ENCODE measurements at regions not wholly inside any gene's neighbourhood (a gene's known extent, or its start where the extent isn't known, plus 50 kb on each side); places are given as distances from the start of the nearest gene placed in this dataset.
"Not testable (repeated sequence)": the region's sequence is repeated elsewhere in the genome, so short reads cannot be mapped to it uniquely, and the experiment has no call there.

DNA sequence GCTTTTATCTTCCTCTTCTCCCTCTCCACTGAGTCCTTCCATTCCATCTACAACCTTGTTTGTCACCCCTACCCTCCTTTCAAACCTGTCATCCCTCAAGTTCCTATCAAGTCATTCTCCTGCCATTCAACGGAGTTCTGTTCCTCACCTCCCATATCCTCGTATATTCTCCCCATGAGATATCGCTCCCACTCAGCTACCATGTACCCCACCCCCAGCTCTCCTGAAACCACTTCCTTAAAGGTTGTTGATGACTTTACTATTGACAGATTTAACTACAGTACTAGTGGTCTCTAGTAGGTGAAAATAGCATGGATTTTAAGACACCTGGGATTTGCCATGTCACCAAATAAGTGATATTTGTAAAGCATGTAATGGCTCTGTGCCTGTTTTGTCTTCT is 107.4 kb upstream of the BARHL2 start:
- no peak for DNase-seq (ENCODE audit: low read depth)

DNA sequence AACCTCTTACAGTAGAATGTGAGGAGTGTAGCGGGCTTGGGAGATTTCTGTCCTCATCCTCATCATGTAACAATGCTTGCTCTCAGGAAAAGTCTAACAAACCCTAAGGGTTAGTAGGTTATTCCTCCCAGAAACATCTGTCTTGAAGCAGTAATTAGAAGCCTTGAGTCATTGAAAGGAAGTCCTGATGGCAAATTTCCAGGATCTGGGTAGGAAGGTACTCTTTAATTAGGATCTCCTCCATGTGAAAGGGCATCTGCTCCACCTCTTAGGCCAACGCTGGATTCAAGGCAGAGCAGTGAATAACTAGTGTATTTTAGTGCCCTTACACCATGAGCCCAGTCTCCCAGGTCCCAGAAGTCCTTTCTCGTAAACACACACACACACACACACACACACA is 106.6 kb upstream of the BARHL2 start:
- no peak for DNase-seq (ENCODE audit: low read depth)

DNA sequence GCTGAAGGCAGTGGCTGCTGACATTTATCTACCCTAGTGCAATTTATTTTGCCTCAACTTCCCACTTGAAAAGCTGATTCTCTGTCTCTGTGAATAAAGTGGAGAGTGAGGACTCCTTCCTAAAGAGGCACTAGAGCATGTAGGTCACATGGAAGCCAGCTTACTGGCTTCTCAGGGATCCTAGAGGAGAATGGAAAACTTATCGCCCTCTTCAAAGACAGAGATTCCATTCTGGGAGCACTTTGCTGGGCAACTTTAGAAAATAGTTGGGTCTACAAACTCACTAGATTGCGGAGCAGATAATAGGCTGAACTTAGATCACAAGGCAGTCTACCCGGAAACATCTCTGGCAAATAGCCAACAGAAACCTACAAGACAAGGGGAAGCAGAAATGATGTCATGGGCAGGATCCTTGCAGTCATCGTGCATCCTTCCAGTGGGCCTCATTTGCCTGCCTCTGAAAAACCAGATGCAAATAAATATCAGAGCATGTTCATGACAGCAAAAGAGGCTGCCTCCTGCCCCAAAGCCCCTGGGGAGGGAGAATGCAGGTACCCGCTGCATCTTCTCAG is 104.8 kb upstream of the BARHL2 start:
- DNase-seq (ENCODE audit: low read depth): no peak

- DNase-seq (ENCODE audit: low read depth): no peak
These were observed 104.2 kb upstream of the BARHL2 start for GRCh38 chr1:90821152-90821787.

DNA sequence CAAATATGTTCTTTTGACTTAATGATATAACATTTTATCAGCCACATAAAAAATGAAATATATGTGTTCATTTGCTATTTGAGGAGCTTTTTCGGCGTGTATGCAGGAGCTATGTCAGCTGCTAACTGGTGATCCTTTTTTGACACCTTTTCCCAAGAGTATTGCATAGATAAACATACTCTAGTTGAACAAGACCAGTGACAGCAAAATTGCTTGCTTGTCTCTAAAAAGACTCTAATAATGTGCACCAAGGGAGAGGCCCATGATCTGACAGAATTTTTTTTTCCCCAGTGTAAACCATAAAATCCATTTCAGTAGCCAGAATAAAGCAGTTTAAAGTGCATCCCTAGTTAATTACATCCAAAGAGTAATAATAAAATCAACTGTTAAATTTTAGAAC is 103.6 kb upstream of the BARHL2 start:
- no peak for DNase-seq (ENCODE audit: low read depth)

DNA sequence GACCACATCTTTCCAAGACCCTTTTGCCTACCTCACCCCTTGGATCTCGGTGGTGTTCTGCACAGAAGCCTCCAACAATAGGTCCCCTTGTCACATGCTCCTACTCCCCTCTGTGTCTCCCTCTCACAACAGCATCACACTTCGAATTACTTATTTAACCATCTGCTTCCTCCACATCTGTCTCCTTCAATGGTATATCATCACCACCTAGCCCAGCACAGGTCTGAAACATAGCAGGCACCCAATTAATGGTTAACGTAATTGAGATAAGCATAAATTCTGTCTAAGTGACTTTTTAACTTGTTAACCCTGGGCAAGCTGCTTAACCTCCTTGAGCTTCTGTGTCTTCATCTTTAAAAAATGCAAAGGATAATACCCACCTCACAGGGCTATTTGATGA is 100.3 kb upstream of the BARHL2 start:
- DNase-seq (ENCODE audit: low read depth): no peak

GRCh38 chr1:90812237-90812636 is 95.1 kb upstream of the BARHL2 start:
- not testable (repeated sequence) for DNase-seq (ENCODE audit: low read depth)

GRCh38 chr1:90811444-90811950 is 94.4 kb upstream of the BARHL2 start:
- DNase-seq (ENCODE audit: low read depth): not testable (repeated sequence)

DNA sequence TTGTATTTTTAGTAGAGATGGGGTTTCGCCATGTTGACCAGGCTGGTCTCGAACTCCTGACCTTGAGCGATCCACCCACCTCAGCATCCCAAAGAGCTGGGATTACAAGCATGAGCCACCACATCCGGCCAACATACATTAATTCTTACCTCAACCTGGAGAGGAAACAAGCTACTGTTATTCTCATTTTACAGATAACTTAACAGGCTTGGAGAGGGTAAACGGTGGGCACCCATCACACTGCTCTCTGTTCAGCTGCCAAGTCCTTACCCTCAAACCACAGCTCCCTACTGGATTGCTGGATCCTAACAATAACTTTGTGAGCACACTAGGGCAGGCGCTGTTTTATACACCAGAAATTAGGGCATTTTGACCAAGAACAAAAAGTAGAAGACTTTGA is 93.6 kb upstream of the BARHL2 start:
- DNase-seq (ENCODE audit: low read depth): no peak

- no peak for DNase-seq (ENCODE audit: low read depth)
These were observed 92.9 kb upstream of the BARHL2 start for GRCh38 chr1:90809996-90810395.

DNA sequence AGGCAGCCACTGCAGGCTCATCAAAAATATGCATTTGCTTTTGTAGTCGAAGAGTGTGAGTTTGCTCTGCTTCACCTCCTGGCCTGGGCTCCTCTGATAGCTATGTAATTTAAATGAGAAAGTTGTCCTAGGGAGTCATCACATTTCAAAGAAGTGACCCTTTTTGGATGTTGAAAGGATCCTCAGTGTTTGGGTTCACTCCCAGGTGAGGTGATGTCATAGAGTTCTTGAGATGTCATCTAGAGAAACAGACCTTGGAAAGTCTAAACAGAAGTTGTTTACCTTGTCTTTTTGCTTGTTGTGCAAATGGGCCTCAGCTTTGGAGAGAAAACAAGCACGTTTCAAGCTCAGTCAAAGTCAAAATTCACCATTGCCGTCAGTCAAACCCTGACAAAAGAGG is 92.0 kb upstream of the BARHL2 start:
- DNase-seq (ENCODE audit: low read depth): no peak

DNA sequence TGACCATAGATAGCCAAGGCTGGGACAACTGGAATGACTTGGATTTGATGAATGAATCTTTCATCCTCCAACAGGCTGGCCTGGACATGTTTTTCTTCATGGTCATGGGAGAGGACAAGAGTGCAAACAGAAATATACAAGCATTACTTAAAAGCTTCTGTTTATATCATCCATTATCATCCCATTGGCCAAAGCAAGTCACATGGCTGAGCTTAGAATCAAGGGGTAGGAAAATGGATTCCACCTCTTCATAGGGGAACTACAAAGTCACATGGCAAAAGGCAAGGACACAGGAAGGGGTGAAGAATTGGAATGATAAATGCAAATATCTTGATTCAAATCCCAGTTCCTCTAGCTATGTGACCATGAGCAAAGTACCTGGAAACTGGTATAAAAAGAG is 90.2 kb upstream of the BARHL2 start:
- DNase-seq (ENCODE audit: low read depth): no peak

GRCh38 chr1:90802622-90803021 is 85.5 kb upstream of the BARHL2 start:
- DNase-seq (ENCODE audit: low read depth): no peak

GRCh38 chr1:90800012-90800717 is 83.1 kb upstream of the BARHL2 start:
- no peak for DNase-seq (ENCODE audit: low read depth)

DNA sequence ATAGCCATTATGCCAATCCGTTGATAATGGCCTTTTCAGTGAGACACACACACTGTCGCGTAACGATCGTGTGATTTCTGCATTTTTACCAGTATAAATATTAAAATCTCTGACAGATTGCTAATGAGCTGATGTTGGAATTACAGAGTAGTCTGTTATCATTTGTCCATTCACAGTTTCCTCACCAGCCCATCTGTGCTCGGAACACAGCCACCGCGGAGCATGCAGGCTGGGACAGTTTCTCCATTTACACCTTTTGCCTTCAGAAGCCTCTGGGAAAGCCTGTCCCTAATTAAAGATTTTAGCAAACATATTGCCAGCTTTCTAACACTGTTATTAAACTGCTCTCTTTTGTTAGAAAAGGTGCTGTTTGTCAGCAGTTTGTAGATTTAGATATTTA is 82.2 kb upstream of the BARHL2 start:
- DNase-seq (ENCODE audit: low read depth): no peak

GRCh38 chr1:90798883-90799282 is 81.8 kb upstream of the BARHL2 start:
- DNase-seq (ENCODE audit: low read depth): no peak

DNA sequence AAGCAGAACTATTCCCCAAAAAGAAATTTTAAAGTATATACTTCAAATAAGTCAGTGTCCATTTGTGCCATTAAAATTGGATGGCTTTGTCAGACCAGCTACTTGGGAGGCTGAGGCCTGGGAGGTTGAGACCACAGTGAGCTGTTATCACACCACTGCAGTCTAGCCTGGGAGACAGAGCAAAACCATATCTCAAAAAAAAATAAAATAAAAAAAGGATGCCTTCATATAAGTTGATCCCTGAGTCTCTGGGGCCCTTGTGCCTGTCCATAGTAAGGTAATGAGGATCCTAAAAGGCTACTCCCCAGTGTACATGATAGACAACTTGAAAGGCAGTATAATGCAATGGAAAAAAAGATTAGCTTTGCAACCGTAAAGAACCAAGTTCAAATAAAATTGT is 81.2 kb upstream of the BARHL2 start:
- no peak for DNase-seq (ENCODE audit: low read depth)

DNA sequence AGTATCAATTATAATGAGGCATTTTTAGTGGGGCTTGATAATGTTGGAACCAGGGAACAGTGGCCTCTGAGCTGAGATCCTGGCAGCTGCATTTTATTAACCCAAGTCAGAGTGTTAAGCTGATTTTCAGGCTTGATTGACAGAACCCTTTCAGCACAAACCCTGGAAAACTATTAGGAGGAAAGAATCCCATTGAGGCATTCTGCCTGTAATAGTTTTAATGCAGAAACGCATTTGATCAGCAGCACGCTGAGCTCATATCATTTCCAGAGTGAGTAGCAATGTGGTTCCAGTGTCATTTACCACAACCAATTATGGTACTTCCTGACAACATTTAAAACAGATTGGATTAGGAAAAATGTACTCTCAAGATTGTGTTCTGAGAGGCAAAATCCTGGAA is 78.3 kb upstream of the BARHL2 start:
- no peak for DNase-seq (ENCODE audit: low read depth)

- no peak for DNase-seq (ENCODE audit: low read depth)
These were observed 69.6 kb upstream of the BARHL2 start for GRCh38 chr1:90786709-90787108.

- no peak for DNase-seq (ENCODE audit: low read depth)
These were observed 67.2 kb upstream of the BARHL2 start for GRCh38 chr1:90784186-90784847.

DNA sequence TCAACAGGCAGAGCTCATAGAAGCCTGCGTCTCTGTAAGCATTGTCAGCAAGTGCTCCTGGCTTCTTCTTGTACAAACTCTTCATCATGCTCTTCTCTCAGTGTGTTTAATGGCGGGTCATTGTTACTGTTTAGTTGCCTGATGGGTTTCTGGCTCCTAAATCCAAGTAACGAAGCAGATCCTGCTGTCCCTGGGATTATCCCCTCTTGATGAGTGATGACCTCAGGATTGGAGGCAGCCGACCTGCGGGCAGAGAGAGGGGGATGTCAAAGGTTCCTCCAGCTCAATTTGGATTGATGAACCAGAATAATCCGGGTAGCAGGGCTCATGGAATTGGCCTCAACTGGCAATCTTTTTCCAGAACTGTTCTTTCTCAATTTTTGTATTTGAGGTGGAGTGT is 66.1 kb upstream of the BARHL2 start:
- no peak for DNase-seq (ENCODE audit: low read depth)

GRCh38 chr1:90782046-90782445 is 64.9 kb upstream of the BARHL2 start:
- no peak for DNase-seq (ENCODE audit: low read depth)

- no peak for DNase-seq (ENCODE audit: low read depth)
These were observed 64.4 kb upstream of the BARHL2 start for GRCh38 chr1:90781534-90781933.
